ENCODE measurements at regions not wholly inside any gene's neighbourhood (a gene's known extent, or its start where the extent isn't known, plus 50 kb on each side); places are given as distances from the start of the nearest gene placed in this dataset.

DNA sequence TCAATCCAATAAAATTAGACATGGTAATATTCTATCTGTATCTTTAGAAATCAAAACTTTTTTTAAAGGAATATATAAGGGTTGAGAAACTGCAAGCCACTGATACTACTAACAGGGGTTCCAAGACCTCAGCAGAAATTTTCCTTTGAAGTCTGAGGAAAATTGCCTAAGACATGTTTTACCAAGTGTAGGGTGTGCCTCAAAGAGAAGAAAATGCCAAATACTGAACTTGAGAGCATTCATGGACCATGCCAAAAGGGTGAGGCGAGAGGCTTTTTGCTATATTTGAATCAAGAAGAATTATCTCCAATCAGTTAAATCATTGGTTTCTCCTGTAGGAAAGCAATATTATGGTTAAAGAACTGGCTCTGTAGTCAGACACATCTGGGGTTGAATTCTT is 207.9 kb upstream of the B3GALT2 start:
- no peak for TF ChIP-seq POLR2A (IDR thresholded peaks at IDR 0.05; ENCODE audit: low read depth, low read length)
- no peak for TF ChIP-seq POLR2AphosphoS5 (IDR thresholded peaks at IDR 0.05; ENCODE audit: low read depth, low read length)
- no peak for TF ChIP-seq TAF1 (IDR thresholded peaks at IDR 0.05; ENCODE audit: low read depth, low read length)
